ENCODE measurements at regions not wholly inside any gene's neighbourhood (a gene's known extent, or its start where the extent isn't known, plus 50 kb on each side); places are given as distances from the start of the nearest gene placed in this dataset.
"Not testable (repeated sequence)": the region's sequence is repeated elsewhere in the genome, so short reads cannot be mapped to it uniquely, and the experiment has no call there.

- DNase-seq; H3K36me3 ChIP-seq (ENCODE audit: control insufficient read depth, insufficient read depth, low read length): not testable (repeated sequence)
These were observed 521.1 kb downstream of the DACH1 start for GRCh38 chr13:71345856-71346255.

GRCh38 chr13:71339736-71340135 lies 527.3 kb downstream of the DACH1 start:
- no peak for DNase-seq

More at GRCh38 chr13:71345856-71346255, 521.1 kb downstream of the DACH1 start:
- H3K9me3 ChIP-seq (ENCODE audit: control insufficient read depth, low read length); H3K27ac ChIP-seq (ENCODE audit: insufficient read depth, low read length, poor library complexity, severe bottlenecking); H3K4me3 ChIP-seq (ENCODE audit: insufficient read depth, low read depth, low read length, poor library complexity, severe bottlenecking); H3K4me1 ChIP-seq (ENCODE audit: control insufficient read depth, insufficient read depth, low read length, poor library complexity, severe bottlenecking); H3K27me3 ChIP-seq (replicated peaks; ENCODE audit: control insufficient read depth, insufficient read depth, low read length, poor library complexity, severe bottlenecking): not testable (repeated sequence)

GRCh38 chr13:71339005-71339404 lies 528.0 kb downstream of the DACH1 start:
- Histone ChIP-seq H3K4me3 (ENCODE audit: insufficient read depth, low read depth, low read length, poor library complexity, severe bottlenecking) (no peak overlapping the region), H3K27ac (ENCODE audit: insufficient read depth, low read length, poor library complexity, severe bottlenecking) (no peak overlapping the region), H3K36me3 (ENCODE audit: control insufficient read depth, insufficient read depth, low read length) (no peaks in the 10 kb centered on the region), H3K27me3 (replicated peaks; ENCODE audit: control insufficient read depth, insufficient read depth, low read length, poor library complexity, severe bottlenecking) (no peaks in the 10 kb centered on the region), H3K9me3 (ENCODE audit: control insufficient read depth, low read length) (no peaks in the 10 kb centered on the region), H3K4me1 (ENCODE audit: control insufficient read depth, insufficient read depth, low read length, poor library complexity, severe bottlenecking) (no peaks in the 10 kb centered on the region)
- DNase-seq: no peak

More at GRCh38 chr13:71339736-71340135, 527.3 kb downstream of the DACH1 start:
- Histone ChIP-seq H3K27ac (ENCODE audit: insufficient read depth, low read length, poor library complexity, severe bottlenecking) (no peak overlapping the region), H3K36me3 (ENCODE audit: control insufficient read depth, insufficient read depth, low read length) (no peaks in the 10 kb centered on the region), H3K4me1 (ENCODE audit: control insufficient read depth, insufficient read depth, low read length, poor library complexity, severe bottlenecking) (no peaks in the 10 kb centered on the region), H3K9me3 (ENCODE audit: control insufficient read depth, low read length) (no peaks in the 10 kb centered on the region), H3K27me3 (replicated peaks; ENCODE audit: control insufficient read depth, insufficient read depth, low read length, poor library complexity, severe bottlenecking) (no peaks in the 10 kb centered on the region), H3K4me3 (ENCODE audit: insufficient read depth, low read depth, low read length, poor library complexity, severe bottlenecking) (no peak overlapping the region)

- Histone ChIP-seq H3K36me3 (ENCODE audit: control insufficient read depth, insufficient read depth, low read length) (no peaks in the 10 kb centered on the region), H3K4me1 (ENCODE audit: control insufficient read depth, insufficient read depth, low read length, poor library complexity, severe bottlenecking) (no peaks in the 10 kb centered on the region), H3K27ac (ENCODE audit: insufficient read depth, low read length, poor library complexity, severe bottlenecking) (no peak overlapping the region), H3K9me3 (ENCODE audit: control insufficient read depth, low read length) (no peaks in the 10 kb centered on the region), H3K4me3 (ENCODE audit: insufficient read depth, low read depth, low read length, poor library complexity, severe bottlenecking) (no peak overlapping the region), H3K27me3 (replicated peaks; ENCODE audit: control insufficient read depth, insufficient read depth, low read length, poor library complexity, severe bottlenecking) (no peaks in the 10 kb centered on the region)
- no peak for DNase-seq
These were observed 528.9 kb downstream of the DACH1 start for GRCh38 chr13:71338070-71338469.

GRCh38 chr13:71327266-71327665 lies 539.7 kb downstream of the DACH1 start:
- DNase-seq: no peak
- H3K4me1 ChIP-seq (ENCODE audit: control insufficient read depth, insufficient read depth, low read length, poor library complexity, severe bottlenecking): no peaks in the 10 kb centered on the region
- no peaks in the 10 kb centered on the region for H3K36me3 ChIP-seq (ENCODE audit: control insufficient read depth, insufficient read depth, low read length)
- no peak overlapping the region for H3K27ac ChIP-seq (ENCODE audit: insufficient read depth, low read length, poor library complexity, severe bottlenecking)
- no peaks in the 10 kb centered on the region for H3K9me3 ChIP-seq (ENCODE audit: control insufficient read depth, low read length)
- no peak overlapping the region for H3K4me3 ChIP-seq (ENCODE audit: insufficient read depth, low read depth, low read length, poor library complexity, severe bottlenecking)
- H3K27me3 ChIP-seq (replicated peaks; ENCODE audit: control insufficient read depth, insufficient read depth, low read length, poor library complexity, severe bottlenecking): no peaks in the 10 kb centered on the region

GRCh38 chr13:71325556-71325955 lies 541.4 kb downstream of the DACH1 start:
- Histone ChIP-seq H3K27ac (ENCODE audit: insufficient read depth, low read length, poor library complexity, severe bottlenecking) (no peak overlapping the region), H3K9me3 (ENCODE audit: control insufficient read depth, low read length) (no peaks in the 10 kb centered on the region), H3K4me3 (ENCODE audit: insufficient read depth, low read depth, low read length, poor library complexity, severe bottlenecking) (no peak overlapping the region), H3K36me3 (ENCODE audit: control insufficient read depth, insufficient read depth, low read length) (no peaks in the 10 kb centered on the region), H3K27me3 (replicated peaks; ENCODE audit: control insufficient read depth, insufficient read depth, low read length, poor library complexity, severe bottlenecking) (no peaks in the 10 kb centered on the region), H3K4me1 (ENCODE audit: control insufficient read depth, insufficient read depth, low read length, poor library complexity, severe bottlenecking) (no peaks in the 10 kb centered on the region)
- no peak for DNase-seq

- H3K27ac ChIP-seq (ENCODE audit: insufficient read depth, low read length, poor library complexity, severe bottlenecking): no peak overlapping the region
- no peaks in the 10 kb centered on the region for H3K36me3 ChIP-seq (ENCODE audit: control insufficient read depth, insufficient read depth, low read length)
- no peaks in the 10 kb centered on the region for H3K4me1 ChIP-seq (ENCODE audit: control insufficient read depth, insufficient read depth, low read length, poor library complexity, severe bottlenecking)
- DNase-seq: no peak
- no peaks in the 10 kb centered on the region for H3K27me3 ChIP-seq (replicated peaks; ENCODE audit: control insufficient read depth, insufficient read depth, low read length, poor library complexity, severe bottlenecking)
- no peaks in the 10 kb centered on the region for H3K9me3 ChIP-seq (ENCODE audit: control insufficient read depth, low read length)
- no peak overlapping the region for H3K4me3 ChIP-seq (ENCODE audit: insufficient read depth, low read depth, low read length, poor library complexity, severe bottlenecking)
These were observed 543.7 kb downstream of the DACH1 start for GRCh38 chr13:71323266-71323665.

- Histone ChIP-seq H3K4me1 (ENCODE audit: control insufficient read depth, insufficient read depth, low read length, poor library complexity, severe bottlenecking) (no peaks in the 10 kb centered on the region), H3K27me3 (replicated peaks; ENCODE audit: control insufficient read depth, insufficient read depth, low read length, poor library complexity, severe bottlenecking) (no peaks in the 10 kb centered on the region), H3K36me3 (ENCODE audit: control insufficient read depth, insufficient read depth, low read length) (no peaks in the 10 kb centered on the region), H3K4me3 (ENCODE audit: insufficient read depth, low read depth, low read length, poor library complexity, severe bottlenecking) (no peak overlapping the region), H3K9me3 (ENCODE audit: control insufficient read depth, low read length) (no peaks in the 10 kb centered on the region), H3K27ac (ENCODE audit: insufficient read depth, low read length, poor library complexity, severe bottlenecking) (no peak overlapping the region)
- no peak for DNase-seq
These were observed 546.6 kb downstream of the DACH1 start for GRCh38 chr13:71320452-71320851.

- Histone ChIP-seq H3K27ac (ENCODE audit: insufficient read depth, low read length, poor library complexity, severe bottlenecking) (no peak overlapping the region), H3K4me1 (ENCODE audit: control insufficient read depth, insufficient read depth, low read length, poor library complexity, severe bottlenecking) (no peaks in the 10 kb centered on the region), H3K27me3 (replicated peaks; ENCODE audit: control insufficient read depth, insufficient read depth, low read length, poor library complexity, severe bottlenecking) (no peaks in the 10 kb centered on the region), H3K4me3 (ENCODE audit: insufficient read depth, low read depth, low read length, poor library complexity, severe bottlenecking) (no peak overlapping the region), H3K9me3 (ENCODE audit: control insufficient read depth, low read length) (no peaks in the 10 kb centered on the region), H3K36me3 (ENCODE audit: control insufficient read depth, insufficient read depth, low read length) (no peaks in the 10 kb centered on the region)
- DNase-seq: no peak
These were observed 550.1 kb downstream of the DACH1 start for GRCh38 chr13:71316792-71317363.

- DNase-seq: no peak
- H3K27me3 ChIP-seq (replicated peaks; ENCODE audit: control insufficient read depth, insufficient read depth, low read length, poor library complexity, severe bottlenecking): no peaks in the 10 kb centered on the region
- no peak overlapping the region for H3K27ac ChIP-seq (ENCODE audit: insufficient read depth, low read length, poor library complexity, severe bottlenecking)
- no peaks in the 10 kb centered on the region for H3K9me3 ChIP-seq (ENCODE audit: control insufficient read depth, low read length)
- H3K36me3 ChIP-seq (ENCODE audit: control insufficient read depth, insufficient read depth, low read length): no peaks in the 10 kb centered on the region
- H3K4me3 ChIP-seq (ENCODE audit: insufficient read depth, low read depth, low read length, poor library complexity, severe bottlenecking): no peak overlapping the region
- no peaks in the 10 kb centered on the region for H3K4me1 ChIP-seq (ENCODE audit: control insufficient read depth, insufficient read depth, low read length, poor library complexity, severe bottlenecking)
These were observed 554.1 kb downstream of the DACH1 start for GRCh38 chr13:71312923-71313322.
